Neural progenitor cell (in vitro differentiated cells): ENCODE measurements at regions not wholly inside any gene's neighbourhood (a gene's known extent, or its start where the extent isn't known, plus 50 kb on each side); places are given as distances from the start of the nearest gene placed in this dataset.
"Not testable (repeated sequence)": the region's sequence is repeated elsewhere in the genome, so short reads cannot be mapped to it uniquely, and the experiment has no call there.

ENCODE experiments used
- DNase-seq: peaks from one replicate; pipeline ENCODE4 v3.0.0-alpha.2; 2016; ENCODE audit warnings: low spot score
- H2AFZ ChIP-seq: fragments of 200-600 bp; sonication (generic); replicated peaks from 2 replicates; pipeline ENCODE4 v1.6.1; 2016; ENCODE audit warnings: antibody characterized with exemption
- H3F3A ChIP-seq: fragments of 200-600 bp; sonication (generic); 2 replicates; pipeline ENCODE4 v1.6.1; 2016; ENCODE audit warnings: antibody characterized with exemption, low read depth
- H3K27ac ChIP-seq: fragments of 200-600 bp; sonication (generic); 2 replicates; pipeline ENCODE4 v1.5.1; 2016; ENCODE audit warnings: mild to moderate bottlenecking
- H3K27me3 ChIP-seq: fragments of 200-600 bp; sonication (generic); 2 replicates; pipeline ENCODE4 v1.6.1; 2016; ENCODE audit warnings: mild to moderate bottlenecking, moderate library complexity
- H3K36me3 ChIP-seq: fragments of 200-600 bp; sonication (generic); 2 replicates; pipeline ENCODE4 v1.5.1; 2016
- H3K4me1 ChIP-seq: fragments of 200-600 bp; sonication (generic); 2 replicates; pipeline ENCODE4 v1.6.1; 2016; ENCODE audit warnings: mixed run types
- H3K4me2 ChIP-seq: fragments of 200-600 bp; sonication (generic); 2 replicates; pipeline ENCODE4 v1.6.1; 2016
- H3K4me3 ChIP-seq: fragments of 200-600 bp; sonication (generic); 2 replicates; pipeline ENCODE4 v1.5.1; 2016
- H3K79me2 ChIP-seq: fragments of 200-600 bp; sonication (generic); 2 replicates; pipeline ENCODE4 v1.6.1; 2016; ENCODE audit warnings: low read depth
- H3K9ac ChIP-seq: fragments of 200-600 bp; sonication (generic); 2 replicates; pipeline ENCODE4 v1.6.1; 2016
- H3K9me3 ChIP-seq: fragments of 200-600 bp; sonication (generic); 2 replicates; pipeline ENCODE4 v1.5.1; 2016; ENCODE audit warnings: low read depth
- H4K20me1 ChIP-seq: fragments of 200-600 bp; sonication (generic); 2 replicates; pipeline ENCODE4 v1.6.1; 2016; ENCODE audit warnings: low read depth
- H3K27ac Mint-ChIP-seq: 3 replicates; pipeline ENCODE4 v1.8.0; 2021; ENCODE audit warnings: mixed read lengths
- H3K27me3 Mint-ChIP-seq: 2 replicates; pipeline ENCODE4 v1.8.0; 2022; ENCODE audit warnings: low read depth, mild to moderate bottlenecking, inconsistent platforms, moderate library complexity, mixed read lengths; ENCODE audit not compliant: insufficient read depth
- H3K36me3 Mint-ChIP-seq: 3 replicates; pipeline ENCODE4 v1.8.0; 2021; ENCODE audit warnings: mixed read lengths
- H3K4me1 Mint-ChIP-seq: 3 replicates; pipeline ENCODE4 v1.8.0; 2021; ENCODE audit warnings: mixed read lengths
- H3K4me3 Mint-ChIP-seq: 3 replicates; pipeline ENCODE4 v1.8.0; 2021; ENCODE audit warnings: mild to moderate bottlenecking, moderate library complexity, mixed read lengths
- H3K9me3 Mint-ChIP-seq: 3 replicates; pipeline ENCODE4 v1.8.0; 2020; ENCODE audit warnings: mixed read lengths

- H3K27me3 Mint-ChIP-seq, H3K27ac ChIP-seq, H4K20me1 ChIP-seq, H3K27me3 ChIP-seq, DNase-seq, H3K79me2 ChIP-seq, H3K9me3 ChIP-seq, H3K9ac ChIP-seq, H3F3A ChIP-seq, H3K4me3 ChIP-seq, H3K4me3 Mint-ChIP-seq, H2AFZ ChIP-seq, H3K4me1 ChIP-seq, H3K27ac Mint-ChIP-seq, H3K4me1 Mint-ChIP-seq, H3K4me2 ChIP-seq, H3K36me3 Mint-ChIP-seq, H3K9me3 Mint-ChIP-seq, H3K36me3 ChIP-seq: not testable (repeated sequence)
Measured at GRCh38 chr15:22519213-22519612, 60.5 kb downstream of the GOLGA6L22 start.

DNA sequence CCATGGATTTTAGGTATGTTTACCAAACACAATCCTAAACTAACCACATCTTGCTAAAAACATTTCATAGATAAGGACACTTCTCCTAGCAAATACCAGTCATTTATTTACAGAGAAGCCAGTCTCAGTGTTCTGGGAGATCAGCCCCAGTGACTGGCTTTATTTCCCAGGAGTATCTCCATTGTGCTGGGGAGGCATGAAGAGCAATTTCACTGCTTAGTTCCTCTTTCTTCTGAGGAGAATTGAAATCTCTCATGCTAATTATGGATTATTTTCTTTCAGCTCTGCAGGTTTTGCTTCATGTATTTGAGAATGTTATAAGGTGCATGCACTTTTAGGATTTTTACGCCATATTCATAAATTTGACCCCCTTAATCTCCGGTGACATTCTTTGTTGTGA lies 67.8 kb downstream of the GOLGA6L22 start:
- H3K9me3 Mint-ChIP-seq, H3K4me3 Mint-ChIP-seq, H3K27me3 ChIP-seq, H3K27ac ChIP-seq, H3K9ac ChIP-seq, H3K4me1 ChIP-seq, H3F3A ChIP-seq, H3K4me2 ChIP-seq, H3K9me3 ChIP-seq, DNase-seq, H3K36me3 Mint-ChIP-seq, H3K79me2 ChIP-seq, H4K20me1 ChIP-seq, H2AFZ ChIP-seq, H3K4me1 Mint-ChIP-seq, H3K4me3 ChIP-seq, H3K36me3 ChIP-seq, H3K27me3 Mint-ChIP-seq, H3K27ac Mint-ChIP-seq: not testable (repeated sequence)

GRCh38 chr15:22527016-22527415 lies 68.3 kb downstream of the GOLGA6L22 start:
- H3K4me2 ChIP-seq, H3K36me3 Mint-ChIP-seq, DNase-seq, H3K9ac ChIP-seq, H3K9me3 Mint-ChIP-seq, H4K20me1 ChIP-seq, H3K4me1 ChIP-seq, H3K79me2 ChIP-seq, H2AFZ ChIP-seq, H3K27ac ChIP-seq, H3F3A ChIP-seq, H3K4me3 ChIP-seq, H3K4me3 Mint-ChIP-seq, H3K27ac Mint-ChIP-seq, H3K4me1 Mint-ChIP-seq, H3K9me3 ChIP-seq, H3K27me3 ChIP-seq, H3K36me3 ChIP-seq, H3K27me3 Mint-ChIP-seq: not testable (repeated sequence)

DNA sequence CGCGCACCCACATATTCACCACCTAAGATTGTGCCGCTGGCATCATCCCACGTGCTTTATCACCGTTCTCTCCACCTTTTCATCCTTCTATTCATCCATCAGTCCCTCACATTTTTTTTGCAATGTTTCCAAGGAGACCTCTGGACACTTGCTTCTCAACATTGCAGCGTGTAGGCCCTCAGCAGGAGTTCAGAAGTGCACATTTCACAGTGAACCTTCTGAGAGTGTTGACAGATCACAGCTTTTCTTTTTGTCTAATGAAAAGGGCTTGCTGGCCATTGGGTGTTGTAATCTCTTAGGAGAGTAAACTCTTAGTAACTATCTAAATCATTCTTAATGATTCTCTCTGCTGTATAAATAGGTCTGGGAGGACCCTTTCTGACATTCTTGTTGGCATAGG lies 70.5 kb downstream of the GOLGA6L22 start:
- H3K4me2 ChIP-seq, H3K9ac ChIP-seq, H3K27ac Mint-ChIP-seq, H3K27me3 ChIP-seq, H2AFZ ChIP-seq, H3K4me3 ChIP-seq, DNase-seq, H4K20me1 ChIP-seq, H3K9me3 ChIP-seq, H3F3A ChIP-seq, H3K27me3 Mint-ChIP-seq, H3K27ac ChIP-seq, H3K9me3 Mint-ChIP-seq, H3K79me2 ChIP-seq, H3K4me1 Mint-ChIP-seq, H3K4me3 Mint-ChIP-seq, H3K36me3 ChIP-seq, H3K36me3 Mint-ChIP-seq, H3K4me1 ChIP-seq: not testable (repeated sequence)

GRCh38 chr15:22559701-22560100 lies 101.0 kb downstream of the GOLGA6L22 start:
- not testable (repeated sequence) for DNase-seq, H3K36me3 Mint-ChIP-seq, H3K36me3 ChIP-seq, H3K27me3 Mint-ChIP-seq, H3K27ac ChIP-seq, H3K27me3 ChIP-seq, H3K79me2 ChIP-seq, H3K4me3 ChIP-seq, H3K4me2 ChIP-seq, H3K27ac Mint-ChIP-seq, H3K9me3 Mint-ChIP-seq, H3K4me1 Mint-ChIP-seq, H3K9me3 ChIP-seq, H3K9ac ChIP-seq, H3K4me1 ChIP-seq, H3F3A ChIP-seq, H3K4me3 Mint-ChIP-seq, H2AFZ ChIP-seq, H4K20me1 ChIP-seq

DNA sequence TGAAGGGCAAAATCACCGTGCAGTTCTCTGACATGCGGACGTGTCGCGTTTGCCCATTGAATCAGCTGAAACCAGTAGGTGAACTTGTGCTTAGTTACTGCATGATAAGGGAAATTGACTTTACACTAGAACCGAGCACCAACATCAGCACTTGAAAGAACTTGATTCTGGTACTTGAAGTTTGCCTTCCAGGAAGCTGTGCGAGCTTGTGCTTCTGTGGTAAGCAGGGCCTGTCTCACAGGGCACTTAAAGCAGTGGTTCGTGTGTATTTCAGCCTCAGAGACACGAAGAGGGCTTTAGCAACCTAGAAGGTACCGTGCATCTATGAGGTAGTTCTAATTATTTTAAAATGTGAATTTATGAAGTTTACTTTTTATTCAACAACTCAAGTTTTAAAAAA lies 103.0 kb downstream of the GOLGA6L22 start:
- not testable (repeated sequence) for H3K79me2 ChIP-seq, H3K27me3 ChIP-seq, DNase-seq, H3F3A ChIP-seq, H3K4me3 ChIP-seq, H3K27ac Mint-ChIP-seq, H2AFZ ChIP-seq, H4K20me1 ChIP-seq, H3K27ac ChIP-seq, H3K9me3 ChIP-seq, H3K36me3 Mint-ChIP-seq, H3K9me3 Mint-ChIP-seq, H3K4me1 ChIP-seq, H3K36me3 ChIP-seq, H3K4me3 Mint-ChIP-seq, H3K4me2 ChIP-seq, H3K9ac ChIP-seq, H3K4me1 Mint-ChIP-seq, H3K27me3 Mint-ChIP-seq

DNA sequence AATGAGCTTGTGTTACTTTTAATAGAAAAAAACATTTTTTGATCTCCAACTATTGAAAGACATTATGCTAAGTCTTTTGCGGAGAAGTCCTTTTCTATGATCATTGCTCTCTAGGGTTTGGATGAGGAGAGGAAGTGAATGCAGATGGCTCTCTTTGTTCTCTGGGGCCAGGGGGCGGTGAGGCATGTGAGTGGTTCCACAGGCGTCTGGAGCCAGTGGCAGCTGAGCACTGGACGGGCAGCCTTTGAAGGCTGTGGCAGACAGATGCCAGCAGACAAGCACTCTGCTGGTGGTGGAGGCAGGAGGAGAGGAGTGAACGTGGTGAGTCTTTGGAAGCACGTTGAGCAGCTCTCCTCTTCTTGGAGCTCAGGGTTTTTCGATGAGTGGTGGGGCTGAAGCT lies 107.8 kb downstream of the GOLGA6L22 start:
- H3K27me3 ChIP-seq, H3K4me1 Mint-ChIP-seq, H3F3A ChIP-seq, H4K20me1 ChIP-seq, H3K4me2 ChIP-seq, H3K4me1 ChIP-seq, H3K79me2 ChIP-seq, H3K9me3 Mint-ChIP-seq, H3K27me3 Mint-ChIP-seq, H3K27ac Mint-ChIP-seq, H3K36me3 ChIP-seq, H3K4me3 Mint-ChIP-seq, H3K27ac ChIP-seq, H2AFZ ChIP-seq, DNase-seq, H3K9ac ChIP-seq, H3K36me3 Mint-ChIP-seq, H3K9me3 ChIP-seq, H3K4me3 ChIP-seq: not testable (repeated sequence)

DNA sequence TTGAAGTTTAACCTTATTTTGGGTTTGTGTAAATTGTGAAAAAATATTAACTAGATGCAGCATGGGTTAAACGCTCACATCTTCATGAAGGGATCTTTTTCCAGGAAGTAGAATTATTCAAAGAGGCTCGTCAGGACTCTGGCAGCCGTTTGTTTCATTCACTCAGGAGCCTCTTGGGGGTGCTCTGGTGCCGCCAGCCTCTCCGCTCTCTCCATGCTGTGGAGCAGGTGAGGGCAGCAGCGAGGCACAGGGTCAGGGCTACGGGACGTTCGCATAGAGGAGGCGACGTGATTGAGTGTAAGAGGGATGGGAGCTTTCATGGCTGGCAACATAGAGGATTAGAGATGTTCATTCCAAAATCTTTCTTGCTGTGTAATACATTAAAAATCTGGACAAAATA lies 110.8 kb downstream of the GOLGA6L22 start:
- H3K4me1 ChIP-seq, H3F3A ChIP-seq, DNase-seq, H3K4me3 ChIP-seq, H3K27me3 Mint-ChIP-seq, H3K27ac Mint-ChIP-seq, H3K36me3 Mint-ChIP-seq, H4K20me1 ChIP-seq, H3K4me3 Mint-ChIP-seq, H3K9me3 ChIP-seq, H2AFZ ChIP-seq, H3K9ac ChIP-seq, H3K9me3 Mint-ChIP-seq, H3K27me3 ChIP-seq, H3K36me3 ChIP-seq, H3K79me2 ChIP-seq, H3K4me1 Mint-ChIP-seq, H3K27ac ChIP-seq, H3K4me2 ChIP-seq: not testable (repeated sequence)
